HG02610 (cell line): ENCODE measurements at regions not wholly inside any gene's neighbourhood (a gene's known extent, or its start where the extent isn't known, plus 50 kb on each side); places are given as distances from the start of the nearest gene placed in this dataset.

ENCODE experiments used
- ATAC-seq: cut with Tn5 transposase; IDR thresholded peaks from one replicate; pipeline ENCODE4 v1.9.1; 2021; ENCODE audit warnings: mild to moderate bottlenecking, moderate library complexity; ENCODE audit not compliant: unreplicated experiment

DNA sequence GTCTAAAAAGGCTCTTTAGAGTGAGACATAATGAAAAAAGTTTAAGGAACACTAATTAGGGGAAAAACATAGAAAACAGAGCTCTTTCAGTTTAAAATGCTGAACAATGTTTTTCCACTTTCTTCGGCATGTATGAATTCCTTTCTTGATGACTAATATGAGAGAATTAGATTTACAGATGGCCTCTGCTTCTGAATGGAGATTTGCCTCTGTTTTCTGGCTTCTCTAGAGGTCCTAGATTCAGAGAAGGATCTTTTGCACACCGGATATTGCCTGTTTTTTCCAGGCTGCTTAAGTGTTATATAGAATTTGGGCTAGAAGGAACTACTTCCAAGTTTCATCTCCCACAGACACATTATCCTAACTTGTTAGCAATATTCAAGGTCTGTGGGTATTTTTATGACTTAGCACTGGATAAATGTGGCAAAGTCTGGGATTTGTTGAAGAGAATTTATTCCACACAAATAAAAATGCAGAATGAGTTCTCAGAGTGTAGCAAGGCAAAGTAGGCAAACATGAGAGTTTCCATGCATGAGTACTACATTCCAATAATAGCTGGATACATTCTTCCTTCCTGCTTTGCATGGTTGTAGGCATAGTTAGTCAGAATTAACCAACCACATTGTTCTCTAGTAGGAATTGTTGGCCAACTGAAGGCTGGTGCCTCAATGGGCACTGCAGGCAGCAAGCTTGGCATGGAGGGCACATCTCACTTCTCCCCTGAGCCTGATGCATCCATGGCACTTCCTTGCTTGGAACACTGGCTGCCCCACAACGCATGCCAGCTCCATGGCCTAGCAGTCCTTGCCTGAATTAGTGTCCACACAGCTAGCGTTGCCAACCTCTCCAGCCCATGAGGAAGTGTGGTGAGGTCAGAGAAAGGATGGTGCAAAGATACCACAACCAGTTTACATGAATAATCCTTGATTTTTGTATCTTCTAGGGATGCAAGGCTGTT, 224.2 kb downstream of the CLIC5 start:
- ATAC-seq = no peak

DNA sequence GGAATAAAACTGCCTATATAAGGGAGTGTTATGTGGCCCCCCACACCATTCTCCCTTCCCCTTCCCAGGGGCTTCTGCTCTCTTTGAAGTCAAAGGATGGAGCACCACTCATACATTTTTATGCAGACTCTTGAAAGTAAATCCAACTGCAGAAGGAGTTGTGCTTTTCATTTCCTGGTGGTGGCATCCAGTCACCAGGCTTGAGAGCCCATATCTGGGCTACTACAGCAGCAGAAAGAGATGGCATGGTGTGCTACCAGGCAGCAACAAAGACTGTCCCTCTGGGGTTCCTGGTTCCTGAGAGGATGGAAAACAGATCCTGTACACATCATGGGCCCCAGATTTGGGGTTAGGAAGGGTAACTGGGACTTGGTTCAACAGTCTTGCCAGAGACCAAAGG, 226.4 kb downstream of the CLIC5 start:
- no peak for ATAC-seq

DNA sequence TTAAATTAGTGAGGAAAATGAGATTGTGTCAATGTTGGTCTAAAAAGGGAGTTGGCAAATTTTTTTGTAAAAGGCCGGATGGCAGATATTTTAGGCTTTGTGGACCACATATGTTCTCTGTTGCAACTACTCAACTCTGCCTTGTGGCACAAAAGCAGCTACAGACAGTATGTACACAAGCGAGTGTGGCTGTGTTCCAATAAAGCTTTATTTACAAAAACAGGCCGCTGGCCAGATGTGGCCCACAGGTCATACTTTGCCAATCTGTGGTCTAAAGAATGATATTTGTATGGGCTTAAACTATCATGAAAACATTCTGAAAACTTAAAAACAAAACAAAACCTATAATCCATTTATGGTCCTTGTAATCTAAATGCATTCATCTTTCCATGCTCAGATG, 228.3 kb downstream of the CLIC5 start:
- ATAC-seq = no peak

DNA sequence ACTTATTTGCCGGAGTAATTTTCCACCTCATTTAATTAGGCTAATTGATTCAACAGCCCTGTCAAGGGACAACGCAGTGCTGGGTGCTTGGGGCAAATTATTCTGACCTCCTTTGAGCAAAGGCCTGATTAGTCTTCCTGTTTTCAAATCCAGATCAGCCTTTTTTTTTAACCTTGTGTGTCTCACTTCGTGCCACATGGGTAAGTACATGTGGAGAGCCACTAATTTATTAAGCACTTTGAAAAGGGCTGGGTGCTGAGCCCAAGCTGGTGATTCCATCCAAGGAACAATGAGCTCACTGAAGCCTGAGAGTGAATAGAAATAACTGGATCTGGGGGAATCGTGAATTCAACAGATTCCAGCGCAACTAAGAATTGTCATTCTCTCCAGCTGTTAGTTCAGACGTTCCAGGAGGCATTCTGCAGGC, 229.3 kb downstream of the CLIC5 start:
- ATAC-seq = no peak

DNA sequence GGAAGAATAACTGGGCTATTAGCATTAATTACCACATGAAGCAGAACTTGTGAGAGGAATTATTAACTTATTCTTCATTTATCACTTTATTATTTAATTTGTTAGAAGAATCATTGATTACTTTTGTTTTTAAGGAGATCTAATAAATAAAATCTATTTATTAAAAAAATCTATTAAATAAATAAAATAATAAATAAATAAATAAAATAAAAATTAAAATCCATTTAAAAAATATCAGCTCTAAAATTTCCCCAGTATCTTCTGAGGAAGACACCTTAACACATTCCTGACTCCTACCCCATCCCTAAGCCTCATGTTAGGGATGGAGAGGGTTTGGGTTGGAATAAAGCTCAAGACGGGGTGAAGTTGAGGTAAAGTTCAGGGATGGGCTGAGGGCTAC, 231.4 kb downstream of the CLIC5 start:
- no peak for ATAC-seq

DNA sequence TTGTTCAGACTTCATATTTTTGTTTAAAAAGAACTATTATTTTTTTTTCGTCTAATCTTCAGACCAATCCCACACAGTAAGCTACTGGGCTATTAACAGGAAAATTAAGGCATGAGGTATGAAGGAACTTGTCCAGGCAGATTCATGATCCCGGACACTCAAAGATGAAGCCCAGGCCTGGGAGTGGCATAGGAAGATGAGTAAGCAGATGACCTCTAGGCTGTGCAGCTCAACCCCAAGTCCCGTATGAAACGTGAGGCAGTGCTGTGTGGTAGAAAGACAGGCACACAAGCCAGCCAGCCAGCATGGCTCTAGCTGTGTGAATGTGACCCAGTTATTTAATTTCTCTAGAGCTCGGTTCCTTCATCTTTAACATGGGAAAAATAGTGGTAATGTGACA, 231.9 kb downstream of the CLIC5 start:
- ATAC-seq = no peak

DNA sequence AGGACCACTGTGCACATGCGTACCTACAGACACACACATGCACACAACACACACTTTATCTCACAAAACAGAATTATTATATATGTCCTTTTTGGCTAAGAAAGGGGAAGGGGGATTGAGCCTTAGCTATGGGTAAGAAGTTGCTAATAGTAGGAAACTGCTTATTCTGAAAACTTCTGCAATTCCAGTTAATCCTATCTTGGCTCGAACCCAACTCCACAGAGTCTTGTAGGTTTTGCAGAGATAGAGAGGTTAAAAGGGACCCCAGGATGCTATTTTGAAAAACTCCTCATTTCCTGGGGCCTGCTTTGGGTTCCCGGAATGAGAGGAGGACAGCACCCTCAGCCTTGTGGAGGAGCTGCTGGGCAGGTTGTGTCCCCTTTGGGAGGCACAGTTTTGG, 233.8 kb downstream of the CLIC5 start:
- ATAC-seq = no peak

DNA sequence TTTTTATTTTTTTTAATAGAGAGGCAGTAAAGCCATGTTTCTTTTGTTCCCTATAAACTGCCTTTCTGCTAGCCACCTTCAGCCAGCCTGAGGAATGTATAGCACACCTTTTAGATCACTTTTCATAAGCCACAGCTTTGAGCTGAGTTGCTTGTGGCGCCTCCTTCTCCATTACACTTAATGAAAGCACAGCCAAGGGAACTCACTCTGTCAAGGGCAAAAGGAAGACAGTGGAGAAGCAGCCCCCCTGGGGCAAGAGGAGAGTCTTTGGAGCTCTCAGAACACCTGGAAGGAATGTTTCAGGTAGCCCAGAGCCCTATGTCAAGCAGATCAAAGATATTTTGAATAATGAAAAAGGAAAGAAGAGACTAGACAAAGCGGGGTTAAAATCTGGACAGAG, 235.1 kb downstream of the CLIC5 start:
- no peak for ATAC-seq

DNA sequence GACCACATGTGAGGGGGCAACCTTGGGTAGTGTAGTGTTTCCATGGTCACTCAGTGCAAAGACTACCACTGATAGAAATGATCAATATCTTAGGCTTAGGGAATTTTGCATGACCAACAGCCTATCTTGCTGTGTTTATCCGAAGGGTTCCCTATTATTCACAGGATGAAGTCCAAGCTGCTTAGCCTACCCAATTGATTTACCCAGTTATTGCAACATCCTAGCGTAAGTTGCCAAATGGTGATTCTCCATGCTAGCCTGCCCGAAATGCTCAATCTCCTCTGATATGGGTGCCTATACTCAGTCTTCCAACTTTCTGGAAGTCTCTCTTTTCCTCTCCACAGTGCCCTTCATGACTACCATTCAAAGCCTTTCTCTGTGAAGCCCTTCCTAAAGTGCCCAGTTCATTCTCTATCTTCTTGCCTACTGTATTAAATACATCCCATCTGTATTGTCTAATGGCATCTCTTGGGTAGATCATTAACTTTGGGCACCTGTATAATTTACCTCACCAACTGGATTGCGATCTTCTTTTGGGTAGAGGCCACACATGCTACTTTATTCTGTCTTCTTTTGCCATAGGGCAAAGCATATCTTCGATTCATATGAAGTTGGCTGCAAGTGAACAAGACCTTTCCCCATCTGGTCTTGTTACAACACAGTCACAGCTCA, 240.5 kb downstream of the CLIC5 start:
- ATAC-seq = no peak

DNA sequence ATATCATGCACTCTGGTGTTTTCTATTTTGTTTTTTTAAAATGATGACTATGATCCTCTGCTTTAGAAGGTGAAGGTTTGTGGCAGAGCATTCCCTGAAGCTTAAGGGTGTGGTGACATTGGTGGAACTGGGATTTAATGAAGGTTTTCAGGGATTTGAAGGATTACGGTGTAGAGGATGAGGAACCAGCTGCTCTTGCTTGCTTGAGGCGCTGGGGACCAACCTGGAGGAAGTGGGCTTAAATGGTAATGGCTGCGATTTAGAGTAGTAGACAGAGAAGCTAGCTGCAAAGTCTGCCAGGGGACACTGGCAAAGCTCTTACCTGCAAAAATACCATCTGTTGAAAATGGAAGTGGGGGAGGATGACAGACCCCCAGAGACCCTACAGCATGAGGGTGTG, 241.8 kb downstream of the CLIC5 start:
- ATAC-seq = no peak

DNA sequence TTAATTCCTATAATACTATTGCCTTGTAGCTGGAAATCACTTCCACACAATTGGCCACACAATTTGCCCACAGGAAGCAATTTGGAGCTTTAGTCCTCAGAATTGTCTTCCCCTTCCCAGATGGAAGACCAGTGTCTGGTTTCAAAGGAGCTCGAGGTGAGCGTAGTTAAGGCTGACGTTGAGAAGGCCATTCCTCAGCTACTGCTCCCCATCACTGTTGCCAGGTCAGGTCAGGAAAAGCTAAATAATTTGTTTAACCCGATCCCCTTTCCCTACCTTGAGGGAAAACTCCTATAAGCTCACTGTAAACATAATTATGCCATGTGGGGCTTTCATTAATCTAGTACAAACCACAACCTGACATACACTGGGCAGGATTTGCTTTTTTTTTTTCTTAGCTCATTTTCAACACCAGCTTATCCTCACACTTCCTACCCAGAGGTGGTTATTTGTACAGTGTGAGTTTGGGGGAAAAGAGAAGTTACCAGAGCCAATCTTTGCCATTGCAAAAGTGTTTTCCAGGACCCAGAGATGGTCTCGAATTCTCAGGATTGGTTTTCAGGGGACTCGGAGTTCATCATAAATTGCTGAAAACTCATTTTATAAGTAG, 242.7 kb downstream of the CLIC5 start:
- ATAC-seq = no peak

DNA sequence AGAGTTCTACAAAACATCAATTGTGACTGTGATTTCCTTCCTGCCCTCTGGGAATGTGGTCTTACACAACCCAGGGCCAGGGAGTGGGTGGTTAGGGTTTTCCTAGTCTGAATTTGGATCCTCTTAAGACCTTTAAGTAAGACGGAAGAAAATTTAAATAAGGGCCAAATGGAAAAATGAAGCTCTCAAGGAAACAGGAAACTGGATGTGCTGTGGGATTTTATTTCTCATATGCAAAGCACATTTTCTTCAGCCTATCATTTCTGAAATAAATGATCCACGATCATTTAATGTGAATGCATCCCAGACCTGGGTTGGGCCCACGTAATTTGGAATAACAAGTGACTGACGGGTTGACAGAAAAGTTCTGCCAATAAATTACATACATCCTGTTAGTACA, 243.6 kb downstream of the CLIC5 start:
- ATAC-seq = no peak

DNA sequence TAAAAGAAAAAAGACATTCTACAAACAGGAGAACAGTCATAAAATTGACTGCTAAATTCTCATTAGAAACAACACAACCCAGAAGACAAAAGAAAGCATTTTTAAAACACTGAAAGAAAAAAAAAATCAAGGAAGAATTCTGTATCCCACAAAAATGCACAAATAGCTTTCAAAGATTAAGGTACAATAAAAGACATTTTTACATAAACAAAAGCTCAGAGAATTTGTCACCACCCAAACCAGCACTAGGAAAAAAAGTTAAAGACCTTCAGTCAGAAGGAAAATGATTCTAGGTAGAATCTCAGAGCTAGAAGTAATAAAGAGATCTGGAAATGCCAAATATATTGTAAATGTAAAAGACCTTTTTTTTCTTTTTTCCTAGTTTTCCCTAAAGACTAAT, 252.4 kb downstream of the CLIC5 start:
- no peak for ATAC-seq

DNA sequence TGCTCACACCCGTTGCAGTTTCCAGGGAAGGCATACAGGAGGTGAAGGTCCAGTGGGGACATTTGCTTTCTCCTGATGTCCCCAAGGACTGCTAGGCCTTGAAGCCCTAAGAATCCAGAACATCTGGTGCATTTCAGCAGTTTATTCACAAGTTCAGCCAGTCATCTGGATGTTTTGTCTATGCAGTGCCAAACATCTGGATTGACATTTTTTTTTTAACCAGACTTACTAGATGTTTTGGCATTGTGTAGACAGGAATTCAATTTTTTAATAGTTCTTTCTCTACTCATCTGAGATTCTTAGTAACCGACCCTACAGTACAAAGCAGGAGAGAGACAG, 256.2 kb downstream of the CLIC5 start:
- no peak for ATAC-seq

DNA sequence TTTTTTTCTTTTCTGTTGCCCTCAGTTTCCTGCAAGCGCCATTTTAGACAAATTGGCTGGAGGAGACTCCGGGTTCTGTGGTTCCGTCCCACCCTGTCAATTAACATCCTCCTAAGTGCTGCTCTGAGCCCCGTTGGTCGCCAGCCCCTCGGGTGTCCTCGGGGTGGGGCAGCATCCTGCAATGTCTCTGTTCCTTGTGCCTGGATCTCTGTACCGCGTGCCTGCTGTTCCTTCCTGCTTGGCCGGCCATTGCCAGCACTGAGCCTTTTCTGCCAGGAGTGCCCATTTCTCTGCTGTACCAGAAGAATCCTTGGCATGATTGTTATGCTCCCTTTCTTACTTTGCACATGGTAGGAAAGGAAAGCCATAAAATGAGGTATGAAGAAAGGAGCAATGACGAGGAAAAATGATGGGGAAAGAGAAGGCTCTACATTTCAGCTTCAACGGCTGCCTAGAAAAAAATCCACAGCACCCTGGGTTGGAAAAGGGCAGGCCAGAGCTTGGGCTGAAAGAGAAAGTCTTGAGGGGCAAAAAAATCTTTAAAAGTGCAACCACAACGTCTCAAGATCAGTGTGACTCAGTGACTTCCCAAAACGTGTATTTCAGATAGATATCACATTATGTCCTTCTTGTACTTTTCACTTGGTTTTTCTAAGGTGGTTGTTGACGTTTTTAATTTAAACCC, 256.7 kb downstream of the CLIC5 start:
- ATAC-seq = no peak

DNA sequence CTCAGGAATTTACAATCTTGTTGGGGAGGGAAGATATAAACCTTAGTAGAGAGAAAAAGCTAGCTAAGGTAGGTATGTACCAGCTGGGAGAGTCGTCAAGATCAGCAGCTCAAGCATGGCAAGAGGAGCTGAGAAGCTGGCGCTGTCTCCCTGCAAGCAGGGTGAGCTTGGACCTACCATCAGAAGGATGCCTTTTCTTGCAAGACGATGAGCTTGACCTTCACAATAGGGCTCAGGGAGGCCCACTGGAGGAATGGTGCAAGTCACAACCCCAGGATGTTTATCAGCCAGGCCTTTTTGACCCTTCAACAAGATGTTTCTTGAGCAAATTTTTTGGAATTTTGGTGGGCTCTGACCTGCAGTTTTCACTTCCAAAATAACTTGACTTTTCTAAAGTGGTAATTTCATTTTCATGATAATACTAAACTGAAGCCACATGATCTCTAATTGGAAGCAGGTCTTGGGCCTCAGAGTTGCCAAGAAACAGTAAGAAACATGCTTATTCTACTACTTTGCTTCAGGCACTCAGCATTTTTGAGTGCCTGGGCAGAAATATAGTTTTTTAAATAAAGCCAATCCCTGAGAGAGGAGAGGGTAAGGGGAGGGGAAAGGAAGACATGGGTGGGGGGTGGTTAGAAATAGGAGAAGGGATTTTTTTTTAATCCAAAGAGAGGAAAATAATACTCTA, 258.1 kb downstream of the CLIC5 start:
- no peak for ATAC-seq

DNA sequence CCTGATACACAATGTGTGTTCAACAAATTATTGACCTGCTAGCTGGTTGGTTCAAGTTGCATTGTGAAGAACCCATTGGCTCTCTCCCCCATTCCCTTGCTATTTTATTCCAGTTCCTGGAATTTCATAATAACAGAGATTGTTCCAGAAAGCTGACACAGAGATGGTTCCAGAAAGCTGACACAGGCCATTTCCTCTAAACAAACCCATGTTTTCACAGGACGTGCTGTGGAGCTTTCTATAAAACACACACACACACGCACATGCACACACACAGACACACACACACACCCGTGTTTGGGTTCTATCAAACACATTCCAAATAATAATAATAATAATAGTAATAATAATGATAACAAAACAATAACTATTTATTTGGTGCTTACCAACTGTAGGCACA, 259.1 kb downstream of the CLIC5 start:
- ATAC-seq = no peak

DNA sequence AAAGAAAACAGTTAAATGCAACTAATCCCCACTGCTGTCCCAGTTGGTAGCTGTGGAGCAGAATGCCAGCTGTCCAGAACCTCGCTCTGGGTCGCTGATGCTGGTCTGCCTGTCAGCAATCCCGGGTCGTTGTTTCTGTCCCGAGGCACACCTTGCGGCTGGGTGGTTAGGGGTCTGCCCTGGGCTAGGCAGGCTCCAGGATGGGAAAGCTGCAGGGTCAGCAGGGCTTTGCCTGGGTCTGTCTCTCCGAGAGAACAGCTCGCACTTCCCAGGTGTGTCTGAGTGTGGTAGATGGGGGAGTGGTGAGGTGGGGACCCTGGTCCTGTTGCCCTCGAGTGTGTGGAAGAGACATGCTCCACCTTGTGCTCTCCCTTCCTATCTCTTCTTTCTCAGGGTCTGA, 261.2 kb downstream of the CLIC5 start:
- ATAC-seq = no peak

DNA sequence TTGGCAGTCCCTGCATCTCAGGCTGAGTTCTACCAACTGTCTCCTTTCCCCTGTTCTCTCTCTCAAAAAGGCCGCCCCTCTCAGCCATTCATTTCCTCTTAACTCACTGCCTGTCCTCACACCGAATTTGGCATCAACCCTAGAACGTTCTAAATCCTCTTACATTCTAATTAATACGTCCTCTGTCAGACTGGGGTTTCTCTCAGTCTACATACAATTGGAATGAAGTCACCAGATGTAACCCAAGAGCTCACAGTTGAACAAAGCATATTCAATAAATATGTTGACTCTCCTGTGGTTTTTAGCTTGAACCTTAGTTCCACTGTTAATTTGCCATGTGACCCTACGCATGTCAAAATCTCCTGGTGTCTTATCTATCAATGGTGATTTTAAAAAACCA, 269.6 kb downstream of the CLIC5 start:
- ATAC-seq = no peak

DNA sequence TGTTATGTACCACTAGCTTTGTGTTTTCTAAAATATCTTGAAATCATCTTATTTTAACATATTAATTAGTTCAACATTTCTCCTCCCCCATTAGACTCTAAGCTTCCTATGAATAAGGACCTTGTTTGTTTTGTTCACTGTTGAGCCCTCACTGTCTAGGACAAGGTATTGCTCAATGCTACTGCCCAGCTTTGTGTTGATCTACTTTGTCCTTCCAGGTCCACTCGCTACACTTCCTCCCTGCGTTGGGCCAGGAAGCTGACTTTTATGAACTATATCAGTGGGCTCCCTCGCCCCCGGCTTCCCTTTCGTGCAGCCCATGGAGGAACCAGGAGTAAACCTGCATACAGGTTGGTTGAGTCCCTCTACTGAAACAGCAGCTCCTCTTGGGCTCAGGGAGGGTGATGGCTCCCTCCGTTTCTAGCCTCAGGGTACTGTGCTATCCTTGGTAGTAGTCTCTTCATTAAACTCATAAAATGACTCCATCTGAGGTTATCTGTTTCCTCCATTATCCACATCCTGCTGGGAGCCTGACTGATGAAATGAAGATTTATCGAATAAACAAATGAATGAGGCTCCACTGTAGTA, 272.5 kb downstream of the CLIC5 start:
- no peak for ATAC-seq

DNA sequence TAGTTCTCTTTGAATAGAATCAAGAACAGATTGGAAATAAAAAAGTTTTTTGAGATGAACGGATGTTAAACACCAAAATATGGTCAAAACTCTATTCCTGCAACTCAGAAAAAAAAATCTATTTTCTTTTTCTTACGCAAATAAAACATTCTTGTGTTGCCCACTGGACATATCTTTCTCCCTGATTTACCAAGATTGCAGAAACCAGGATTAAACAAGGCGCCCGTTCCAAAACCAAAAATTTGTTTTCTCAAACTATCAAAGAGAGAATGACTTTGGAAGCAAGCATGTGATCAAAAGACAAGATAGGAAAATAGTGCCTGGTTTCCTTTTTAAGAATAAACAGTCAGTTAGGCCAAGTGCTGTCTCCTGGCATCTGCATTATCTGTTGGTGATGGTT, 273.1 kb downstream of the CLIC5 start:
- no peak for ATAC-seq
